Activated naive CD8-positive, alpha-beta T cell treated with anti-CD3 and anti-CD28 coated beads for 36 hours (primary cell): ENCODE measurements at regions not wholly inside any gene's neighbourhood (a gene's known extent, or its start where the extent isn't known, plus 50 kb on each side); places are given as distances from the start of the nearest gene placed in this dataset.
"Not testable (repeated sequence)": the region's sequence is repeated elsewhere in the genome, so short reads cannot be mapped to it uniquely, and the experiment has no call there.

Experiments used
- DNase-seq: peaks from one replicate; pipeline ENCODE4 v3.0.0; 2021
- H3K27ac Mint-ChIP-seq: one replicate; pipeline ENCODE4 v1.8.0; 2022; ENCODE audit warnings: mild to moderate bottlenecking, moderate library complexity, mixed read lengths
- H3K27me3 Mint-ChIP-seq: one replicate; pipeline ENCODE4 v1.8.0; 2022; ENCODE audit warnings: mild to moderate bottlenecking, mixed read lengths
- H3K36me3 Mint-ChIP-seq: one replicate; pipeline ENCODE4 v1.8.0; 2021; ENCODE audit warnings: mild to moderate bottlenecking, mixed read lengths
- H3K4me1 Mint-ChIP-seq: one replicate; pipeline ENCODE4 v1.8.0; 2021; ENCODE audit warnings: mixed read lengths
- H3K4me3 Mint-ChIP-seq: one replicate; pipeline ENCODE4 v1.8.0; 2022; ENCODE audit warnings: mild to moderate bottlenecking, moderate library complexity, mixed read lengths
- H3K9me3 Mint-ChIP-seq: one replicate; pipeline ENCODE4 v1.8.0; 2022; ENCODE audit warnings: mixed read lengths

GRCh38 chr1:224061436-224061835 lies 52.5 kb upstream of the FBXO28 start:
- no peaks in the 10 kb centered on the region for H3K27me3 Mint-ChIP-seq
- H3K4me3 Mint-ChIP-seq = no peak overlapping the region
- H3K9me3 Mint-ChIP-seq = no peaks in the 10 kb centered on the region
- no peaks in the 10 kb centered on the region for H3K36me3 Mint-ChIP-seq
- H3K4me1 Mint-ChIP-seq = peaks cover 5% of the 10 kb centered on the region
- no peak overlapping the region for H3K27ac Mint-ChIP-seq
- DNase-seq = no peak

- H3K27me3 Mint-ChIP-seq = no peaks in the 10 kb centered on the region
- DNase-seq = no peak
- no peak overlapping the region for H3K27ac Mint-ChIP-seq
- no peaks in the 10 kb centered on the region for H3K9me3 Mint-ChIP-seq
- H3K36me3 Mint-ChIP-seq = no peaks in the 10 kb centered on the region
- H3K4me1 Mint-ChIP-seq = no peaks in the 10 kb centered on the region
- no peak overlapping the region for H3K4me3 Mint-ChIP-seq
These were observed 53.9 kb upstream of the FBXO28 start for GRCh38 chr1:224059897-224060427.

GRCh38 chr1:224058303-224058702 lies 55.6 kb upstream of the FBXO28 start:
- Mint-ChIP-seq H3K27me3 (peaks cover 4% of the 10 kb centered on the region), H3K36me3 (no peaks in the 10 kb centered on the region), H3K4me1 (no peaks in the 10 kb centered on the region), H3K9me3 (no peaks in the 10 kb centered on the region), H3K27ac (no peak overlapping the region), H3K4me3 (no peak overlapping the region)
- no peak for DNase-seq

GRCh38 chr1:224057461-224058199 lies 56.3 kb upstream of the FBXO28 start:
- Mint-ChIP-seq H3K36me3 (no peaks in the 10 kb centered on the region), H3K9me3 (no peaks in the 10 kb centered on the region), H3K4me3 (no peak overlapping the region), H3K4me1 (no peaks in the 10 kb centered on the region), H3K27me3 (peaks cover 4% of the 10 kb centered on the region), H3K27ac (no peak overlapping the region)
- DNase-seq = no peak

- Mint-ChIP-seq H3K36me3 (no peaks in the 10 kb centered on the region), H3K4me1 (no peaks in the 10 kb centered on the region), H3K27ac (no peak overlapping the region), H3K4me3 (no peak overlapping the region), H3K9me3 (no peaks in the 10 kb centered on the region), H3K27me3 (peaks cover 11% of the 10 kb centered on the region)
- no peak for DNase-seq
These were observed 59.3 kb upstream of the FBXO28 start for GRCh38 chr1:224054611-224055010.

GRCh38 chr1:224054012-224054411 lies 59.9 kb upstream of the FBXO28 start:
- no peak overlapping the region for H3K27ac Mint-ChIP-seq

GRCh38 chr1:224053456-224053855 lies 60.5 kb upstream of the FBXO28 start:
- Mint-ChIP-seq H3K9me3 (no peaks in the 10 kb centered on the region), H3K4me3 (no peak overlapping the region), H3K4me1 (no peaks in the 10 kb centered on the region), H3K27ac (no peak overlapping the region), H3K36me3 (no peaks in the 10 kb centered on the region), H3K27me3 (peaks cover 11% of the 10 kb centered on the region)
- DNase-seq = no peak

More at GRCh38 chr1:224054012-224054411, 59.9 kb upstream of the FBXO28 start:
- Mint-ChIP-seq H3K27me3 (peaks cover 11% of the 10 kb centered on the region), H3K9me3 (no peaks in the 10 kb centered on the region), H3K36me3 (no peaks in the 10 kb centered on the region), H3K4me3 (no peak overlapping the region), H3K4me1 (no peaks in the 10 kb centered on the region)
- no peak for DNase-seq

- no peaks in the 10 kb centered on the region for H3K36me3 Mint-ChIP-seq
- no peaks in the 10 kb centered on the region for H3K9me3 Mint-ChIP-seq
- no peaks in the 10 kb centered on the region for H3K4me1 Mint-ChIP-seq
- H3K27me3 Mint-ChIP-seq = peaks cover 14% of the 10 kb centered on the region
- H3K27ac Mint-ChIP-seq = no peak overlapping the region
- H3K4me3 Mint-ChIP-seq = no peak overlapping the region
- no peak for DNase-seq
These were observed 61.1 kb upstream of the FBXO28 start for GRCh38 chr1:224052772-224053171.

- not testable (repeated sequence) for H3K4me3 Mint-ChIP-seq, H3K4me1 Mint-ChIP-seq, H3K36me3 Mint-ChIP-seq, H3K9me3 Mint-ChIP-seq, DNase-seq, H3K27ac Mint-ChIP-seq
- peaks cover 16% of the 10 kb centered on the region for H3K27me3 Mint-ChIP-seq
These were observed 62.1 kb upstream of the FBXO28 start for GRCh38 chr1:224051782-224052181.

- Mint-ChIP-seq H3K4me3 (no peak overlapping the region), H3K27ac (no peak overlapping the region), H3K9me3 (no peaks in the 10 kb centered on the region), H3K36me3 (no peaks in the 10 kb centered on the region), H3K27me3 (peaks cover 16% of the 10 kb centered on the region), H3K4me1 (no peaks in the 10 kb centered on the region)
- no peak for DNase-seq
These were observed 62.9 kb upstream of the FBXO28 start for GRCh38 chr1:224051086-224051406.

GRCh38 chr1:224047538-224047937 lies 66.4 kb upstream of the FBXO28 start:
- no peaks in the 10 kb centered on the region for H3K36me3 Mint-ChIP-seq

GRCh38 chr1:224045556-224045955 lies 68.4 kb upstream of the FBXO28 start:
- H3K9me3 Mint-ChIP-seq = no peaks in the 10 kb centered on the region
- H3K4me1 Mint-ChIP-seq = peaks cover 2% of the 10 kb centered on the region
- no peak overlapping the region for H3K4me3 Mint-ChIP-seq
- DNase-seq = no peak
- H3K27ac Mint-ChIP-seq = no peak overlapping the region
- peaks cover 25% of the 10 kb centered on the region for H3K27me3 Mint-ChIP-seq
- H3K36me3 Mint-ChIP-seq = no peaks in the 10 kb centered on the region

More at GRCh38 chr1:224047538-224047937, 66.4 kb upstream of the FBXO28 start:
- Mint-ChIP-seq H3K4me3 (no peak overlapping the region), H3K27me3 (peaks cover 24% of the 10 kb centered on the region), H3K9me3 (no peaks in the 10 kb centered on the region), H3K27ac (no peak overlapping the region), H3K4me1 (peaks cover 1% of the 10 kb centered on the region)
- DNase-seq = no peak

GRCh38 chr1:224044420-224044819 lies 69.5 kb upstream of the FBXO28 start:
- DNase-seq = no peak
- Mint-ChIP-seq H3K27ac (no peak overlapping the region), H3K36me3 (no peaks in the 10 kb centered on the region), H3K4me3 (no peak overlapping the region), H3K4me1 (peaks cover 2% of the 10 kb centered on the region), H3K9me3 (no peaks in the 10 kb centered on the region), H3K27me3 (peaks cover 26% of the 10 kb centered on the region)

- H3K27ac Mint-ChIP-seq = no peak overlapping the region
- no peaks in the 10 kb centered on the region for H3K36me3 Mint-ChIP-seq
- no peak overlapping the region for H3K4me3 Mint-ChIP-seq
- no peaks in the 10 kb centered on the region for H3K9me3 Mint-ChIP-seq
- peaks cover 2% of the 10 kb centered on the region for H3K4me1 Mint-ChIP-seq
- no peak for DNase-seq
- peaks cover 23% of the 10 kb centered on the region for H3K27me3 Mint-ChIP-seq
These were observed 71.3 kb upstream of the FBXO28 start for GRCh38 chr1:224042557-224043118.

GRCh38 chr1:224041032-224041431 lies 72.9 kb upstream of the FBXO28 start:
- no peak for DNase-seq
- H3K4me3 Mint-ChIP-seq = no peak overlapping the region
- no peak overlapping the region for H3K27ac Mint-ChIP-seq
- H3K9me3 Mint-ChIP-seq = no peaks in the 10 kb centered on the region
- H3K4me1 Mint-ChIP-seq = peaks cover 2% of the 10 kb centered on the region
- H3K36me3 Mint-ChIP-seq = no peaks in the 10 kb centered on the region
- H3K27me3 Mint-ChIP-seq = peaks cover 23% of the 10 kb centered on the region

GRCh38 chr1:224040423-224040822 lies 73.5 kb upstream of the FBXO28 start:
- not testable (repeated sequence) for H3K36me3 Mint-ChIP-seq, H3K9me3 Mint-ChIP-seq, H3K4me1 Mint-ChIP-seq, DNase-seq, H3K4me3 Mint-ChIP-seq, H3K27ac Mint-ChIP-seq
- peaks cover 20% of the 10 kb centered on the region for H3K27me3 Mint-ChIP-seq
